ENCODE measurements at regions not wholly inside any gene's neighbourhood (a gene's known extent, or its start where the extent isn't known, plus 50 kb on each side); places are given as distances from the start of the nearest gene placed in this dataset.

- DNase-seq: no peak
Observed at GRCh38 chr15:96538491-96538890, 208.0 kb downstream of the NR2F2 start.

GRCh38 chr15:96540283-96540682 is 209.8 kb downstream of the NR2F2 start:
- no peak for DNase-seq

- no peak for DNase-seq
Observed at GRCh38 chr15:96542130-96542770, 211.8 kb downstream of the NR2F2 start.

GRCh38 chr15:96544162-96544756 is 213.8 kb downstream of the NR2F2 start:
- no peak for DNase-seq

- no peak for DNase-seq
Observed at GRCh38 chr15:96549136-96549535, 218.6 kb downstream of the NR2F2 start.

- DNase-seq: no peak
Observed at GRCh38 chr15:96551196-96551595, 220.7 kb downstream of the NR2F2 start.

- no peak for DNase-seq
Observed at GRCh38 chr15:96551722-96552121, 221.2 kb downstream of the NR2F2 start.

GRCh38 chr15:96553006-96553405 is 222.5 kb downstream of the NR2F2 start:
- no peak for DNase-seq

GRCh38 chr15:96553451-96553850 is 223.0 kb downstream of the NR2F2 start:
- no peak for DNase-seq

GRCh38 chr15:96553931-96554330 is 223.4 kb downstream of the NR2F2 start:
- DNase-seq: no peak

- DNase-seq: no peak
Observed at GRCh38 chr15:96554541-96554940, 224.0 kb downstream of the NR2F2 start.

- DNase-seq: no peak
Observed at GRCh38 chr15:96559087-96559486, 228.6 kb downstream of the NR2F2 start.

GRCh38 chr15:96559631-96560030 is 229.1 kb downstream of the NR2F2 start:
- DNase-seq: no peak

- no peak for DNase-seq
Observed at GRCh38 chr15:96560246-96560895, 229.9 kb downstream of the NR2F2 start.

- DNase-seq: no peak
Observed at GRCh38 chr15:96561593-96561992, 231.1 kb downstream of the NR2F2 start.

GRCh38 chr15:96564546-96564945 is 234.0 kb downstream of the NR2F2 start:
- DNase-seq: no peak

- no peak for DNase-seq
Observed at GRCh38 chr15:96565266-96565665, 234.8 kb downstream of the NR2F2 start.

GRCh38 chr15:96574782-96575181 is 244.3 kb downstream of the NR2F2 start:
- no peak for DNase-seq

- no peak for DNase-seq
Observed at GRCh38 chr15:96576596-96576995, 246.1 kb downstream of the NR2F2 start.

- no peak for DNase-seq
Observed at GRCh38 chr15:96578393-96578792, 247.9 kb downstream of the NR2F2 start.

GRCh38 chr15:96581371-96581770 is 250.9 kb downstream of the NR2F2 start:
- DNase-seq: no peak

GRCh38 chr15:96582473-96582872 is 252.0 kb downstream of the NR2F2 start:
- no peak for DNase-seq

GRCh38 chr15:96583671-96584070 is 253.2 kb downstream of the NR2F2 start:
- no peak for DNase-seq
